GM12872 (cell line): ENCODE measurements at regions not wholly inside any gene's neighbourhood (a gene's known extent, or its start where the extent isn't known, plus 50 kb on each side); places are given as distances from the start of the nearest gene placed in this dataset.

Source experiments
- CTCF ChIP-seq: IDR thresholded peaks from 3 replicates; pipeline ENCODE4 v1.5.1; 2011; ENCODE audit warnings: low read depth, mild to moderate bottlenecking, low read length, moderate library complexity; ENCODE audit not compliant: insufficient read depth

- TF ChIP-seq CTCF = no peak
These were observed 391.7 kb downstream of the TFEC start for GRCh38 chr7:115638853-115639252.

DNA sequence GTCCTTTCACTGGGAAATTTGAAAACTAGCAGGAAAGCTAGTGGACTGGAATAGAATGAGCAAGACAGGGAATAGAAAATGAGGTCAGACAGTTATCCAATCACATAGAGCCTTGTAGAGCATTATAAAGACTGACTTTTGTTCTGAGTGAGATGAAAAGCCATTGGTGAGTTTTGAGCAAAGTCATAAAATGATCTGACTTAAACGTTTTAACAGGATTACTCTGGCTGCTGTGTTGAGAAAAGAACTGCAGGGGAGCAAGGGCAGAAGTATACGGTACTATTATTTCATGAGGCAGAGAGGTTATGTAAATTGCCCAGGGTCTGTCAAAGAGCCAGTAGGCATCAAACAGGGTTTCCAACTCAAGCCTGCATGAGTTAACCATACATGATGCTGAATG lies 393.4 kb downstream of the TFEC start:
- TF ChIP-seq CTCF = no peak

DNA sequence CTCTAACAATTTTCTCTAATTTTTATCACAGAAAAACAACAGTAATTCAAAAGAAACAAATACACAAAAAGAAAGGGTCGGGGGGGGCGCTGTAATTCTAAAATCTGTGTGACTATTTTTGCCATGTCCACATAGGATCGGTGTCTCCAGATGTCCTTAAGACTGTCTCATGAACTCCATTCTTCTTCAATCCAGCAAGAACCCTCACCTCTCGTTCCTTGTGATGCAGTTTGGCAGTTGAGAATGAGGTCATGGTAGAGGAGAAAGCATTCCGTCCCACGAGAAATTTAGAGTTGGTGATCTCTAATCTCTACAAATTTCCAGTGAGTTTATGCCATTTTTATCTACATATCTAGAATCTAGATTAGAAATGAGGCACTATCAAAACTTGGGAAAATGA lies 394.7 kb downstream of the TFEC start:
- TF ChIP-seq CTCF = no peak

GRCh38 chr7:115635376-115635775 lies 395.2 kb downstream of the TFEC start:
- no peak for TF ChIP-seq CTCF

GRCh38 chr7:115634633-115635032 lies 395.9 kb downstream of the TFEC start:
- TF ChIP-seq CTCF = no peak

GRCh38 chr7:115632636-115633035 lies 397.9 kb downstream of the TFEC start:
- no peak for TF ChIP-seq CTCF

DNA sequence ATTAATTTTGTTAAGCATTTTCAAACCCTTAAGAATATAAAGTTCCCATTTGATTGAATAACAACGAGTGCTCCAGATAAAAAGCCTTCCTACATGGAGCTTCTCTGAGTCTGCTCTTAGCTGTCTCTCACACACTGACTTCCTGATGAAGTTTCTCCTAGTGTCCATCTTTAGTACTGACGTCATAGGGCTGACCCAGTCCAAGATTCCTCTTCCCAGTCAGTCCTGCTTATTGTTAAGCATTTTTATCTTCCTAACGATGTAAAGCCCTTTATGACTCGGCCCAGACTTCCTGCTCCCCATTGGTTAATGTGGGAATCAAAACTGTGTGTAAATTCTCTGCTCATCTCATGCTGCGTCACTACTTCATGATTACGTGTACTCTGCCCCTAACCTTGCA lies 398.8 kb downstream of the TFEC start:
- no peak for TF ChIP-seq CTCF

- no peak for TF ChIP-seq CTCF
These were observed 400.5 kb downstream of the TFEC start for GRCh38 chr7:115630049-115630448.
